Gastroesophageal sphincter (tissue), 4 donors: ENCODE measurements at regions not wholly inside any gene's neighbourhood (a gene's known extent, or its start where the extent isn't known, plus 50 kb on each side); places are given as distances from the start of the nearest gene placed in this dataset.

Experiments used
- ATAC-seq: fragments of 150-250 bp; one replicate; pipeline ENCODE4 v1.9.1; 2016; ENCODE audit warnings: mild to moderate bottlenecking, moderate library complexity
- H3K27ac ChIP-seq, 4 donors: fragments of 200-600 bp; sonication (generic) in 3 of 4; 1 replicate in 3 of 4; 2 replicates in 1 of 4; pipeline ENCODE4 v1.5.1; 2016 to 2019
- H3K27me3 ChIP-seq: fragments of 200-600 bp; sonication (generic); one replicate; pipeline ENCODE4 v1.5.1; 2019
- H3K36me3 ChIP-seq, 2 donors: fragments of 200-600 bp; sonication (generic); one replicate each; pipeline ENCODE4 v1.5.1; 2019; ENCODE audit warnings: control low read depth in 1 of 2
- H3K4me1 ChIP-seq, 3 donors: fragments of 200-600 bp; sonication (generic); 1 replicate in 2 of 3; 2 replicates in 1 of 3; pipeline ENCODE4 v1.5.1; 2016 to 2019; ENCODE audit warnings: control low read depth in 2 of 3
- H3K4me3 ChIP-seq, 2 donors: fragments of 200-600 bp; sonication (generic); one replicate each; pipeline ENCODE4 v1.5.1; 2019; ENCODE audit warnings: mild to moderate bottlenecking in 1 of 2, moderate library complexity in 1 of 2
- H3K9me3 ChIP-seq, 3 donors: fragments of 200-600 bp; sonication (generic); one replicate each; pipeline ENCODE4 v1.5.1; 2017 to 2019; ENCODE audit warnings: control low read depth in 2 of 3
- EP300 ChIP-seq: sonication (generic); formaldehyde crosslinking; IDR thresholded peaks from one replicate; pipeline ENCODE4 v1.6.1; 2017; ENCODE audit warnings: antibody characterized with exemption, mild to moderate bottlenecking
- POLR2A ChIP-seq, 2 donors: fragments of 450-650 bp; IDR thresholded peaks; one replicate each; pipeline ENCODE4 v1.6.1; 2017; ENCODE audit warnings: antibody characterized with exemption in 2 of 2, mild to moderate bottlenecking in 2 of 2, moderate library complexity in 1 of 2
- POLR2AphosphoS5 ChIP-seq: sonication (generic); formaldehyde crosslinking; IDR thresholded peaks from one replicate; pipeline ENCODE4 v1.6.1; 2017; ENCODE audit warnings: antibody characterized with exemption
- WGBS, 2 donors: methylation state at CpG; one replicate each; pipeline ENCODE4 v1.1.5; 2018; ENCODE audit warnings: low coverage in 1 of 2; 5-methylcytosine and 5-hydroxymethylcytosine counted together
- TF ChIP-seq, protein P1 (sequence below), 4 experiments: fragments of 200-600 bp in 2 of 4; fragments of 450-650 bp in 2 of 4; sonication (generic) in 1 of 4; IDR thresholded peaks; one replicate each; pipeline ENCODE4 v1.5.1; 2017 to 2019; ENCODE audit warnings: antibody characterized with exemption in 4 of 4, mild to moderate bottlenecking in 2 of 4, moderate library complexity in 2 of 4

DNA sequence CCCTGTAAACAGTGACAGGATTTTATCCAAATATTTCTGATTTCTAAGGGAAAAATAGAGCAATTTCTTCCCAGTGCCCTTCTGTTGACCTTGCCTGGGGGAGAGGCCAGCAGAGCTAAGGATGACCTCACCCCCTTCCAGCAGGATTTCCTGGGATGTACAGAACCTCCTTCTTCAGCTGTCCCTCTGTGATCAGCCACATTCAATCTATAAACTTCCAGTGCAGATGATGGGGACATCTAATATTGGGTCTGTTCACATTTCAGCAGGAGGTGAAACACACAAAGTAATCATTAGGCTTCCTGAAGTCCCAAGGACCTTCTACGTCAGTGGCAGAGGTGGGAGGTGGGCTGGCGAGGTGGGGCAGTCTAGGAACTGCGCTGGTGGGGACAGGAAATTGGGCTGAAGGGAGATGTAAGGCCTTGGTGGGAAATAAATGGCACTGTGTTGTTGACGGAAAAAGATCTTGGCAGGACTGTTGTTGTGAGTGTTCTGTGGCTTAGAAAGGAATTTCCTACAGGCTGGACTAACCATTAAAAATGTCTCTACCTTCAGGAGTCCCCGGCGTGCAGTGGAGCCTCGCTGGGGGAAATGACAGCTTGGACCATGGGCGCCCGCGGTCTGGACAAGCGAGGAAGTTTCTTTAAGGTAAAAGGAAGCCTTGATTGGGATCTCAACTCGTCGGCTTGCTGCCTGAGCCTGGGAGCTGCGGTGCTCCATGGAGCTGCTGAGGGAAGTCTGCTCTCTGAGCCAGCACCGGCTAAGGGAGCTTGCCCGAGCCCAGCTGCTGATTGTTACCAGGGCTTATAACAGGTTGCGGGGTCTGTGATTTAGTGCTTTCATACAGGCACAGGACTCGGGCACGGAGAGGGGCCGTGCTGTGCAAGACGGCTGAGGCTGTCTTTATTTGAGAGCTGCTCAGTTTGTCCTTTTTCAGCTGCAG, 127.9 kb upstream of the NAA20 start:
- ATAC-seq: peak; percentile 50
- TF ChIP-seq POLR2A (IDR thresholded peaks at IDR 0.05) (no peak), EP300 (no peak), POLR2AphosphoS5 (no peak)
- TF ChIP-seq, protein P1, sequence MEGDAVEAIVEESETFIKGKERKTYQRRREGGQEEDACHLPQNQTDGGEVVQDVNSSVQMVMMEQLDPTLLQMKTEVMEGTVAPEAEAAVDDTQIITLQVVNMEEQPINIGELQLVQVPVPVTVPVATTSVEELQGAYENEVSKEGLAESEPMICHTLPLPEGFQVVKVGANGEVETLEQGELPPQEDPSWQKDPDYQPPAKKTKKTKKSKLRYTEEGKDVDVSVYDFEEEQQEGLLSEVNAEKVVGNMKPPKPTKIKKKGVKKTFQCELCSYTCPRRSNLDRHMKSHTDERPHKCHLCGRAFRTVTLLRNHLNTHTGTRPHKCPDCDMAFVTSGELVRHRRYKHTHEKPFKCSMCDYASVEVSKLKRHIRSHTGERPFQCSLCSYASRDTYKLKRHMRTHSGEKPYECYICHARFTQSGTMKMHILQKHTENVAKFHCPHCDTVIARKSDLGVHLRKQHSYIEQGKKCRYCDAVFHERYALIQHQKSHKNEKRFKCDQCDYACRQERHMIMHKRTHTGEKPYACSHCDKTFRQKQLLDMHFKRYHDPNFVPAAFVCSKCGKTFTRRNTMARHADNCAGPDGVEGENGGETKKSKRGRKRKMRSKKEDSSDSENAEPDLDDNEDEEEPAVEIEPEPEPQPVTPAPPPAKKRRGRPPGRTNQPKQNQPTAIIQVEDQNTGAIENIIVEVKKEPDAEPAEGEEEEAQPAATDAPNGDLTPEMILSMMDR (IDR thresholded peaks at IDR 0.05): no peak
- Histone ChIP-seq H3K4me1 (peaks cover 26 to 73% (median 51%) of the 10 kb centered on the region in 3 donors), H3K9me3 (no peaks in the 10 kb centered on the region), H3K36me3 (peaks cover 0 to 29% of the 10 kb centered on the region in 2 donors), H3K27me3 (no peaks in the 10 kb centered on the region), H3K27ac (peak overlapping the region; percentile 69 to 90 (median 86)), H3K4me3 (peak overlapping the region; percentile 24 to 44)
- WGBS, 2 donors: 4 to 10% methylated on average over 8 to 11 of the region's 21 CpGs

DNA sequence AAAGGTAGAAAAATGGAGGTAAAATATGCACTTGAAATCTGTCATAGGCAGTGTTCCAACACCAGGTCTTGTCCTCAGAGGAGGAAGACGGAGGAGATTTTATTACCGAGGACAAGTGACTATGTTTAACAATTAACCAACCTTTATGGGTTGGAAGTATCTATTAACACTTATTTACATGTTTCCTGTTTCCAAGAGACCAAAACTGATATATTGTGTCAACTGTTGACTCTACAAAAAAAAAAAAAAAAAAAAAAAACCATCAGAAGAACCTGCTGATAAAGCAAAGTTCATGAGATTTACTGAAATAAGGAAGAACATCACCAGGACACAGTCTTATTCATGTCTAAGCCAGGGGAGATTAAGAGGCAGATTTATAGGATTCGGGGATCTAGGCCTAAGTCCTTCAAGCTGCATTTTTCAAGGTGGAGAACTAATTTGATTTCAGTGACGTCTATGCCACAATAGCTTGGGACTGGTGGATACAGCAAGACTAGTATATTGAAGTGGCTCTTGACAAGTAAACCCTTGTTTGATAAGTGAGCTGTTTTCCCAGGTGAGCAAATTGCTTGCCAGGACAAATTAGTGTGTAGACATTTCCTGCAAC, 126.6 kb upstream of the NAA20 start:
- peaks cover 0 to 39% of the 10 kb centered on the region in 2 donors for H3K36me3 ChIP-seq
- H3K9me3 ChIP-seq: no peaks in the 10 kb centered on the region
- no peak for ATAC-seq
- WGBS, 2 donors: 59 to 67% methylated on average over 3 to 4 of the region's 4 CpGs
- H3K27me3 ChIP-seq: no peaks in the 10 kb centered on the region
- TF ChIP-seq POLR2AphosphoS5 (no peak), POLR2A (IDR thresholded peaks at IDR 0.05) (no peak), EP300 (no peak)
- peak overlapping the region; percentile 69 to 90 (median 86) for H3K27ac ChIP-seq
- H3K4me1 ChIP-seq: peaks cover 26 to 60% (median 43%) of the 10 kb centered on the region in 3 donors
- no peak overlapping the region for H3K4me3 ChIP-seq

DNA sequence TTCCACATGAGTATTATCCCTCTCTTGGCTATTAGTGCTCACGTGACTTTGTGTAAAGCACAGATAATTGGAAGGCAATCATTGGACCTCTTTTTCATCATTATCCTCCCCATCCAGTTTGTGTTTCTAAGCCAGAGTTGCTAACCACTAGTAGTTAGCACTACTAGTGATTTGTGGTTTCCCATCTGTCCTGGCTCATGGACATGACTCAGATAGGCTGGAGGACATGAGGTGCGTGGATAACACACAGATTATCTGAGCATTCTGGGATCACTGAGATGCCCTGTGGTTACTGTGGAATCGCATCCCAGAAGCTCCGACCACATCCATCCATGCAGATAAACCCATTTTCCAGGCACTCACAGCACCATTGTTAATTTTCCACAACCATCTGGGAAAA, 123.8 kb upstream of the NAA20 start:
- peaks cover 0 to 55% of the 10 kb centered on the region in 2 donors for H3K36me3 ChIP-seq
- no peaks in the 10 kb centered on the region for H3K27me3 ChIP-seq
- no peak overlapping the region for H3K4me3 ChIP-seq
- TF ChIP-seq EP300: no peak
- 100% methylated on average over 1 of the region's 4 CpGs; no CpG with 5 or more reads in 1 of the 2 donors for WGBS, 2 donors
- ATAC-seq: no peak
- H3K4me1 ChIP-seq: peaks cover 10 to 44% (median 18%) of the 10 kb centered on the region in 3 donors
- no peak overlapping the region for H3K27ac ChIP-seq
- H3K9me3 ChIP-seq: no peaks in the 10 kb centered on the region

DNA sequence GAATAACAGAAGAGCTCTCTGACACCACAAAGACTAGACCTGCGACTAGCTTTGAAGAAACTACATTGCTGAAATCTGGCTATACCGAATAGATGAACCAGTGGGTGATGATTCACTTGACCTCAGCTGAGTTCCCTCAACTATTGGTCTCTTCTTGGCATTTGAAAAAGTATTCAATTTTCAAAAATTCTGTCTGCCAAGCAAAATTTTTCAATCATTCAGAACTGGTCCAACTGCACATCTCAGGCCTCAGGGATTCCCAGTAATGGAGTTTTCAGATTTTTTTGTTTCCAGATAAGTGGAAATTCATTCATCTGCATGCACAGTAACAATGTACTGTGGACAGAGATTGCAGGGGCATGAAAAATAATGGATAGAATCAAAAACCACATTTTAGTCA, 121.4 kb upstream of the NAA20 start:
- H3K4me3 ChIP-seq: no peak overlapping the region
- TF ChIP-seq POLR2A (IDR thresholded peaks at IDR 0.05): no peak
- no peak for TF ChIP-seq EP300
- no peak for TF ChIP-seq POLR2AphosphoS5
- TF ChIP-seq, protein P1 (IDR thresholded peaks at IDR 0.05): no peak
- H3K27me3 ChIP-seq: no peaks in the 10 kb centered on the region
- ATAC-seq: no peak
- peaks cover 0 to 59% of the 10 kb centered on the region in 2 donors for H3K36me3 ChIP-seq
- 83 to 100% methylated on average over 2 of the region's 2 CpGs for WGBS, 2 donors
- no peak overlapping the region for H3K27ac ChIP-seq
- no peaks in the 10 kb centered on the region for H3K9me3 ChIP-seq
- peaks cover 0 to 20% (median 0%) of the 10 kb centered on the region in 3 donors for H3K4me1 ChIP-seq

DNA sequence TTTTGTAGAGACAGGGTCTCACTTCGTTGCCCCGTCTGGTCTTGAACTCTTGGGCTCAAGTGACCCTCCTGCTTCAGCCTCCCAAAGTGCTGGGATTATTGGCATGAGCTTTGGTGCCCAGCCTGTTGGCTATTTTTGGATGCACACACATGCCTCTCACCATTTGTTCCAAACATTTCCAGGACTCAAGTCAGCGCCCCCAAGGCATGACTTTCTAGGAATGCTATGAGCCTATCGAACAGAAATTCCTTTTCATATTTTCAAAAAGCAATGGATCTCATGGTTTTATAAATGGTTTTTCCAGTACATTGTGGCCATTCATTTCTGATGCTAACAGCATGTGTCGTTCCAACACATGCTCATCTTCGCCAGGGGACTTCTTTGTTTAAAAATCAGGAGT, 119.3 kb upstream of the NAA20 start:
- no peak overlapping the region for H3K4me3 ChIP-seq
- no peaks in the 10 kb centered on the region for H3K9me3 ChIP-seq
- peaks cover 0 to 20% (median 0%) of the 10 kb centered on the region in 3 donors for H3K4me1 ChIP-seq
- no peaks in the 10 kb centered on the region for H3K27me3 ChIP-seq
- H3K36me3 ChIP-seq: peaks cover 0 to 47% of the 10 kb centered on the region in 2 donors
- no peak overlapping the region for H3K27ac ChIP-seq
- 46 to 72% methylated on average over 3 to 6 of the region's 6 CpGs for WGBS, 2 donors
- TF ChIP-seq EP300 (no peak), POLR2AphosphoS5 (no peak), POLR2A (IDR thresholded peaks at IDR 0.05) (no peak)
- TF ChIP-seq, protein P1 (IDR thresholded peaks at IDR 0.05): no peak
- no peak for ATAC-seq
